ENCODE measurements at regions not wholly inside any gene's neighbourhood (a gene's known extent, or its start where the extent isn't known, plus 50 kb on each side); places are given as distances from the start of the nearest gene placed in this dataset.
"Not testable (repeated sequence)": the region's sequence is repeated elsewhere in the genome, so short reads cannot be mapped to it uniquely, and the experiment has no call there.

GRCh38 chr16:33643698-33644381, 184.4 kb downstream of the TP53TG3F start:
- TF ChIP-seq EZH2 (IDR thresholded peaks at IDR 0.05; ENCODE audit: borderline replicate concordance, low read depth, low read length, severe bottlenecking), result not testable (repeated sequence)
- TF ChIP-seq, protein P1, sequence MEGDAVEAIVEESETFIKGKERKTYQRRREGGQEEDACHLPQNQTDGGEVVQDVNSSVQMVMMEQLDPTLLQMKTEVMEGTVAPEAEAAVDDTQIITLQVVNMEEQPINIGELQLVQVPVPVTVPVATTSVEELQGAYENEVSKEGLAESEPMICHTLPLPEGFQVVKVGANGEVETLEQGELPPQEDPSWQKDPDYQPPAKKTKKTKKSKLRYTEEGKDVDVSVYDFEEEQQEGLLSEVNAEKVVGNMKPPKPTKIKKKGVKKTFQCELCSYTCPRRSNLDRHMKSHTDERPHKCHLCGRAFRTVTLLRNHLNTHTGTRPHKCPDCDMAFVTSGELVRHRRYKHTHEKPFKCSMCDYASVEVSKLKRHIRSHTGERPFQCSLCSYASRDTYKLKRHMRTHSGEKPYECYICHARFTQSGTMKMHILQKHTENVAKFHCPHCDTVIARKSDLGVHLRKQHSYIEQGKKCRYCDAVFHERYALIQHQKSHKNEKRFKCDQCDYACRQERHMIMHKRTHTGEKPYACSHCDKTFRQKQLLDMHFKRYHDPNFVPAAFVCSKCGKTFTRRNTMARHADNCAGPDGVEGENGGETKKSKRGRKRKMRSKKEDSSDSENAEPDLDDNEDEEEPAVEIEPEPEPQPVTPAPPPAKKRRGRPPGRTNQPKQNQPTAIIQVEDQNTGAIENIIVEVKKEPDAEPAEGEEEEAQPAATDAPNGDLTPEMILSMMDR (IDR thresholded peaks at IDR 0.05; ENCODE audit: borderline replicate concordance, extremely low read depth, low read length, poor library complexity, severe bottlenecking), result not testable (repeated sequence)
